CD14-positive monocyte (primary cell): ENCODE measurements at regions not wholly inside any gene's neighbourhood (a gene's known extent, or its start where the extent isn't known, plus 50 kb on each side); places are given as distances from the start of the nearest gene placed in this dataset.

ENCODE experiments used
- DNase-seq, 3 donors: peaks; one replicate each; pipeline ENCODE4 v3.0.0-alpha.2; 2011 to 2022
- H2AFZ ChIP-seq: 2 replicates; pipeline ENCODE4 v1.6.0; 2012; ENCODE audit warnings: mild to moderate bottlenecking, low read depth, low read length, inconsistent platforms; ENCODE audit not compliant: insufficient read depth, poor library complexity, severe bottlenecking
- H3K27ac ChIP-seq, 2 donors: 1 replicate in 1 of 2; 2 replicates in 1 of 2; pipeline ENCODE4 v1.5.1; 2012 to 2013; ENCODE audit warnings: low read length in 2 of 2, control low read depth in 1 of 2, inconsistent platforms in 1 of 2, low read depth in 1 of 2, mild to moderate bottlenecking in 1 of 2
- H3K27me3 ChIP-seq, 2 donors: one replicate each; pipeline versions ENCODE4 v1.6.0 to v1.6.1; 2011 to 2013; ENCODE audit warnings: low read length in 2 of 2; ENCODE audit not compliant: control insufficient read depth in 2 of 2, insufficient read depth in 2 of 2
- H3K36me3 ChIP-seq, 2 donors: replicated peaks in 1 of 2; 1 replicate in 1 of 2; 2 replicates in 1 of 2; pipeline versions ENCODE4 v1.5.1 to v1.6.1; 2012 to 2013; ENCODE audit warnings: low read length in 2 of 2, control low read depth in 1 of 2, inconsistent platforms in 1 of 2, mild to moderate bottlenecking in 1 of 2; ENCODE audit not compliant: insufficient read depth in 2 of 2, control insufficient read depth in 1 of 2
- H3K4me1 ChIP-seq, 2 donors: 1 replicate in 1 of 2; 2 replicates in 1 of 2; pipeline versions ENCODE4 v1.5.1 to v1.6.1; 2012 to 2013; ENCODE audit warnings: low read length in 2 of 2, control low read depth in 1 of 2, inconsistent platforms in 1 of 2, mild to moderate bottlenecking in 1 of 2, moderate library complexity in 1 of 2; ENCODE audit not compliant: insufficient read depth in 2 of 2, control insufficient read depth in 1 of 2
- H3K4me2 ChIP-seq: replicated peaks from 2 replicates; pipeline ENCODE3; 2012; ENCODE audit warnings: low read length, moderate library complexity, mild to moderate bottlenecking; ENCODE audit not compliant: poor library complexity, severe bottlenecking; ENCODE audit errors: extremely low read depth
- H3K4me3 ChIP-seq, 3 experiments: fragments of 200-600 bp in 1 of 3; sonication (generic) in 1 of 3; replicated peaks in 1 of 3; 1 replicate in 2 of 3; 2 replicates in 1 of 3; pipeline ENCODE4 v1.5.1; 2011 to 2013; ENCODE audit warnings: low read length in 3 of 3, mild to moderate bottlenecking in 3 of 3, control low read depth in 2 of 3, low read depth in 2 of 3, inconsistent platforms in 1 of 3, moderate library complexity in 1 of 3
- H3K79me2 ChIP-seq: 2 replicates; pipeline ENCODE4 v1.6.0; 2012; ENCODE audit warnings: mild to moderate bottlenecking, control low read depth, inconsistent platforms, low read length, moderate library complexity; ENCODE audit not compliant: insufficient read depth
- H3K9ac ChIP-seq: 2 replicates; pipeline ENCODE4 v1.6.0; 2017; ENCODE audit warnings: low read length, mild to moderate bottlenecking; ENCODE audit not compliant: insufficient read depth, poor library complexity, severe bottlenecking
- H3K9me3 ChIP-seq, 2 donors: replicated peaks in 1 of 2; 1 replicate in 1 of 2; 2 replicates in 1 of 2; pipeline versions ENCODE4 v1.5.1 to v1.6.1; 2012 to 2013; ENCODE audit warnings: low read length in 2 of 2, control low read depth in 1 of 2; ENCODE audit not compliant: control insufficient read depth in 1 of 2, insufficient read depth in 1 of 2
- H4K20me1 ChIP-seq: 2 replicates; pipeline ENCODE4 v1.6.0; 2012; ENCODE audit warnings: mild to moderate bottlenecking, low read length, control low read depth, moderate library complexity; ENCODE audit not compliant: insufficient read depth
- H3K27ac Mint-ChIP-seq, 7 donors: one replicate each; pipeline ENCODE4 v1.8.0; 2020; ENCODE audit warnings: mild to moderate bottlenecking in 7 of 7, mixed read lengths in 7 of 7, moderate library complexity in 6 of 7, inconsistent platforms in 2 of 7
- H3K27me3 Mint-ChIP-seq, 3 donors: one replicate each; pipeline ENCODE4 v1.8.0; 2021 to 2022; ENCODE audit warnings: low read depth in 3 of 3, mild to moderate bottlenecking in 3 of 3, mixed read lengths in 3 of 3, moderate library complexity in 3 of 3, inconsistent platforms in 1 of 3
- H3K36me3 Mint-ChIP-seq, 2 donors: one replicate each; pipeline ENCODE4 v1.8.0; 2020; ENCODE audit warnings: mixed read lengths in 2 of 2, inconsistent platforms in 1 of 2, mild to moderate bottlenecking in 1 of 2
- H3K4me1 Mint-ChIP-seq: one replicate; pipeline ENCODE4 v1.8.0; 2020; ENCODE audit warnings: mild to moderate bottlenecking, mixed read lengths
- H3K4me3 Mint-ChIP-seq, 2 donors: one replicate each; pipeline ENCODE4 v1.8.0; 2020; ENCODE audit warnings: mild to moderate bottlenecking in 2 of 2, mixed read lengths in 2 of 2, moderate library complexity in 1 of 2
- H3K9me3 Mint-ChIP-seq, 7 donors: one replicate each; pipeline ENCODE4 v1.8.0; 2020 to 2022; ENCODE audit warnings: mixed read lengths in 7 of 7, mild to moderate bottlenecking in 6 of 7, moderate library complexity in 6 of 7, inconsistent platforms in 2 of 7
- CTCF ChIP-seq: fragments of 200-600 bp; IDR thresholded peaks from one replicate; pipeline ENCODE4 v1.8.0; 2022; ENCODE audit warnings: antibody characterized with exemption, mild to moderate bottlenecking
- WGBS: methylation state at CpG from one replicate; pipeline ENCODE4 v1.1.5; 2013; ENCODE audit warnings: missing lambda C conversion rate; ENCODE audit not compliant: insufficient coverage; 5-methylcytosine and 5-hydroxymethylcytosine counted together
- intact Hi-C, 2 donors: fragments of 100-400 bp; cut with micrococcal nuclease; formaldehyde crosslinking; loops; one replicate each; pipeline versions ENCODE4 v1.15.0 to v1.15.1; 2023

GRCh38 chr7:142457146-142457703 lies 199.4 kb upstream of the PRSS58 start:
- Histone ChIP-seq H3K4me2 (no peak overlapping the region), H2AFZ (no peak overlapping the region), H3K27ac (no peak overlapping the region), H3K9ac (no peak overlapping the region), H3K4me3 (no peak overlapping the region), H4K20me1 (no peaks in the 10 kb centered on the region), H3K79me2 (no peaks in the 10 kb centered on the region), H3K36me3 (no peaks in the 10 kb centered on the region), H3K27me3 (no peaks in the 10 kb centered on the region), H3K4me1 (peaks cover 15 to 18% of the 10 kb centered on the region in 2 donors), H3K9me3 (no peaks in the 10 kb centered on the region)
- no peak overlapping the region for H3K4me3 Mint-ChIP-seq
- DNase-seq, result no peak
- 100% methylated on average over 1 of the region's 2 CpGs for WGBS
- no peaks in the 10 kb centered on the region for H3K9me3 Mint-ChIP-seq
- no peak overlapping the region for H3K27ac Mint-ChIP-seq
- peaks cover 30% of the 10 kb centered on the region for H3K4me1 Mint-ChIP-seq
- H3K27me3 Mint-ChIP-seq, result peaks cover 0 to 3% (median 2%) of the 10 kb centered on the region in 3 donors
- no peaks in the 10 kb centered on the region for H3K36me3 Mint-ChIP-seq
- TF ChIP-seq CTCF, result no peak
- intact Hi-C loops, result no loop called here

- Mint-ChIP-seq H3K36me3 (no peaks in the 10 kb centered on the region), H3K4me3 (no peak overlapping the region)
Observed at GRCh38 chr7:142455392-142455791, 197.5 kb upstream of the PRSS58 start.

More at GRCh38 chr7:142455392-142455791, 197.5 kb upstream of the PRSS58 start:
- H2AFZ ChIP-seq, result peak overlapping the region; percentile 4
- H4K20me1 ChIP-seq, result no peaks in the 10 kb centered on the region
- H3K9me3 Mint-ChIP-seq, result no peaks in the 10 kb centered on the region
- H3K4me1 ChIP-seq, result peaks cover 21 to 23% of the 10 kb centered on the region in 2 donors
- H3K27ac ChIP-seq, result no peak overlapping the region
- H3K4me2 ChIP-seq, result no peak overlapping the region
- H3K27ac Mint-ChIP-seq, result peak overlapping the region in 4 of 7 donors; percentile 53 to 85 (median 64)
- H3K4me3 ChIP-seq, result no peak overlapping the region
- H3K9ac ChIP-seq, result no peak overlapping the region
- H3K9me3 ChIP-seq, result no peaks in the 10 kb centered on the region
- peaks cover 41% of the 10 kb centered on the region for H3K4me1 Mint-ChIP-seq
- H3K36me3 ChIP-seq, result no peaks in the 10 kb centered on the region
- no peaks in the 10 kb centered on the region for H3K79me2 ChIP-seq
- H3K27me3 ChIP-seq, result no peaks in the 10 kb centered on the region
- no peak for TF ChIP-seq CTCF
- intact Hi-C loops, result no loop called here
- peaks cover 1 to 3% (median 2%) of the 10 kb centered on the region in 3 donors for H3K27me3 Mint-ChIP-seq
- 93% methylated on average over 8 of the region's 10 CpGs for WGBS
- no peak for DNase-seq
